H9 (cell line): ENCODE measurements at regions not wholly inside any gene's neighbourhood (a gene's known extent, or its start where the extent isn't known, plus 50 kb on each side); places are given as distances from the start of the nearest gene placed in this dataset.
A peak's percentile ranks its signal among the peaks of the same experiment; 100 is the strongest.

Source experiments
- DNase-seq: peaks from one replicate; pipeline ENCODE4 v3.0.0-alpha.2; 2017
- H2AFZ ChIP-seq: one replicate; pipeline ENCODE4 v1.6.1; 2013; ENCODE audit warnings: mild to moderate bottlenecking, low read length, control low read depth, moderate library complexity
- H2AK5ac ChIP-seq: 2 replicates; pipeline ENCODE4 v1.6.1; 2013; ENCODE audit warnings: low read length, control low read depth, mixed read lengths; ENCODE audit not compliant: insufficient read length
- H2BK120ac ChIP-seq: one replicate; pipeline ENCODE4 v1.6.1; 2013; ENCODE audit warnings: low read depth, mild to moderate bottlenecking, low read length, control low read depth, inconsistent platforms; ENCODE audit not compliant: poor library complexity, severe bottlenecking
- H2BK12ac ChIP-seq: 2 replicates; pipeline ENCODE4 v1.6.1; 2013; ENCODE audit warnings: low read length, control low read depth, mixed read lengths, low read depth; ENCODE audit not compliant: insufficient read length
- H2BK15ac ChIP-seq: 2 replicates; pipeline ENCODE4 v1.6.1; 2013; ENCODE audit warnings: low read depth, low read length, control low read depth
- H2BK20ac ChIP-seq: one replicate; pipeline ENCODE4 v1.6.1; 2013; ENCODE audit warnings: low read depth, mild to moderate bottlenecking, low read length, control low read depth, inconsistent platforms; ENCODE audit not compliant: poor library complexity, severe bottlenecking
- H2BK5ac ChIP-seq: 2 replicates; pipeline ENCODE4 v1.6.1; 2013; ENCODE audit warnings: low read length, control low read depth, mixed read lengths; ENCODE audit not compliant: insufficient read length
- H3K14ac ChIP-seq: 2 replicates; pipeline ENCODE4 v1.6.1; 2013; ENCODE audit warnings: low read length, control low read depth; ENCODE audit not compliant: insufficient read depth
- H3K18ac ChIP-seq: 2 replicates; pipeline ENCODE4 v1.6.1; 2013; ENCODE audit warnings: low read depth, mild to moderate bottlenecking, mixed read lengths, low read length, control low read depth; ENCODE audit not compliant: insufficient read length
- H3K23ac ChIP-seq: 2 replicates; pipeline ENCODE4 v1.6.1; 2013; ENCODE audit warnings: low read length, control low read depth, mixed read lengths, low read depth; ENCODE audit not compliant: insufficient read length
- H3K23me2 ChIP-seq: 2 replicates; pipeline ENCODE4 v1.6.1; 2013; ENCODE audit warnings: low read depth, mild to moderate bottlenecking, mixed read lengths, low read length, control low read depth; ENCODE audit not compliant: insufficient read length, poor library complexity, severe bottlenecking
- H3K27ac ChIP-seq: 2 replicates; pipeline ENCODE4 v1.5.1; 2013; ENCODE audit warnings: low read length, control low read depth, mixed read lengths, low read depth; ENCODE audit not compliant: insufficient read length
- H3K27me3 ChIP-seq: 2 replicates; pipeline ENCODE4 v1.6.1; 2013; ENCODE audit warnings: low read length, control low read depth, inconsistent platforms; ENCODE audit not compliant: insufficient read depth
- H3K4ac ChIP-seq: 2 replicates; pipeline ENCODE4 v1.6.1; 2013; ENCODE audit warnings: low read depth, mild to moderate bottlenecking, control low read depth, inconsistent platforms, low read length, moderate library complexity
- H3K4me1 ChIP-seq: 2 replicates; pipeline ENCODE4 v1.6.1; 2013; ENCODE audit warnings: low read length, control low read depth, inconsistent platforms; ENCODE audit not compliant: insufficient read depth
- H3K4me2 ChIP-seq: 2 replicates; pipeline ENCODE4 v1.6.1; 2013; ENCODE audit warnings: low read length, control low read depth, mixed read lengths; ENCODE audit not compliant: insufficient read length, insufficient read depth
- H3K56ac ChIP-seq: 2 replicates; pipeline ENCODE4 v1.6.1; 2013; ENCODE audit warnings: low read depth, mild to moderate bottlenecking, mixed read lengths, low read length, control low read depth; ENCODE audit not compliant: insufficient read length
- H3K79me1 ChIP-seq: 2 replicates; pipeline ENCODE4 v1.6.1; 2013; ENCODE audit warnings: low read depth, mild to moderate bottlenecking, moderate library complexity, low read length, control low read depth, inconsistent platforms; ENCODE audit not compliant: insufficient read depth, poor library complexity, severe bottlenecking
- H3K79me2 ChIP-seq: 2 replicates; pipeline ENCODE4 v1.6.1; 2013; ENCODE audit warnings: low read length, control low read depth, inconsistent platforms; ENCODE audit not compliant: insufficient read depth
- H3K9ac ChIP-seq: 2 replicates; pipeline ENCODE4 v1.6.1; 2013; ENCODE audit warnings: low read length, control low read depth, mixed read lengths; ENCODE audit not compliant: insufficient read length; ENCODE audit errors: extremely low read depth
- H3K9me3 ChIP-seq: one replicate; pipeline ENCODE4 v1.6.1; 2013; ENCODE audit warnings: low read depth, low read length, inconsistent platforms; ENCODE audit not compliant: control insufficient read depth
- H3T11ph ChIP-seq: one replicate; pipeline ENCODE4 v1.6.1; 2013; ENCODE audit warnings: mild to moderate bottlenecking, low read length, control low read depth, inconsistent platforms
- H4K20me1 ChIP-seq: one replicate; pipeline ENCODE4 v1.6.1; 2013; ENCODE audit not compliant: control insufficient read depth, insufficient read length, insufficient read depth
- H4K5ac ChIP-seq: 2 replicates; pipeline ENCODE4 v1.6.1; 2013; ENCODE audit warnings: low read depth, mild to moderate bottlenecking, mixed read lengths, low read length, control low read depth; ENCODE audit not compliant: insufficient read length
- H4K8ac ChIP-seq: replicated peaks from 2 replicates; pipeline ENCODE4 v1.6.1; 2013; ENCODE audit warnings: low read length, control low read depth, mixed read lengths, low read depth; ENCODE audit not compliant: insufficient read length
- H4K91ac ChIP-seq: 2 replicates; pipeline ENCODE4 v1.6.1; 2013; ENCODE audit warnings: low read depth, mild to moderate bottlenecking, moderate library complexity, mixed read lengths, low read length, control low read depth; ENCODE audit not compliant: insufficient read length
- H3K27ac Mint-ChIP-seq, 3 experiments: 2 replicates in 2 of 3; 3 replicates in 1 of 3; pipeline ENCODE4 v1.8.0; 2020 to 2021; ENCODE audit warnings: mixed read lengths in 3 of 3, mild to moderate bottlenecking in 1 of 3, moderate library complexity in 1 of 3
- H3K27me3 Mint-ChIP-seq: 2 replicates; pipeline ENCODE4 v1.8.0; 2021; ENCODE audit warnings: low read depth, mild to moderate bottlenecking, moderate library complexity, mixed read lengths
- H3K36me3 Mint-ChIP-seq, 3 experiments: 2 replicates in 2 of 3; 3 replicates in 1 of 3; pipeline ENCODE4 v1.8.0; 2020 to 2021; ENCODE audit warnings: low read depth in 3 of 3, mixed read lengths in 3 of 3; ENCODE audit not compliant: insufficient read depth in 1 of 3
- H3K4me1 Mint-ChIP-seq, 2 experiments: 2 replicates each; pipeline ENCODE4 v1.8.0; 2020; ENCODE audit warnings: mixed read lengths in 2 of 2
- H3K4me3 Mint-ChIP-seq, 2 experiments: 2 replicates in 1 of 2; 3 replicates in 1 of 2; pipeline ENCODE4 v1.8.0; 2020 to 2021; ENCODE audit warnings: mild to moderate bottlenecking in 2 of 2, mixed read lengths in 2 of 2, moderate library complexity in 1 of 2
- H3K9me3 Mint-ChIP-seq, 2 experiments: 2 replicates in 1 of 2; 3 replicates in 1 of 2; pipeline ENCODE4 v1.8.0; 2020; ENCODE audit warnings: mild to moderate bottlenecking in 2 of 2, mixed read lengths in 2 of 2, moderate library complexity in 1 of 2
- CTCF ChIP-seq: fragments of 200-600 bp; sonication (generic); conservative IDR thresholded peaks from 3 replicates; pipeline ENCODE4 v1.8.0; 2021; ENCODE audit warnings: antibody characterized with exemption, mild to moderate bottlenecking
- WGBS: extraction: QIAGEN DNeasy Blood & Tissue Kit; methylation state at CpG from one replicate; pipeline ENCODE4 v1.1.7; 2013; ENCODE audit warnings: missing lambda C conversion rate, low lambda C conversion rate, mixed read lengths; ENCODE audit not compliant: insufficient read length; ENCODE audit errors: extremely low coverage; 5-methylcytosine and 5-hydroxymethylcytosine counted together

DNA sequence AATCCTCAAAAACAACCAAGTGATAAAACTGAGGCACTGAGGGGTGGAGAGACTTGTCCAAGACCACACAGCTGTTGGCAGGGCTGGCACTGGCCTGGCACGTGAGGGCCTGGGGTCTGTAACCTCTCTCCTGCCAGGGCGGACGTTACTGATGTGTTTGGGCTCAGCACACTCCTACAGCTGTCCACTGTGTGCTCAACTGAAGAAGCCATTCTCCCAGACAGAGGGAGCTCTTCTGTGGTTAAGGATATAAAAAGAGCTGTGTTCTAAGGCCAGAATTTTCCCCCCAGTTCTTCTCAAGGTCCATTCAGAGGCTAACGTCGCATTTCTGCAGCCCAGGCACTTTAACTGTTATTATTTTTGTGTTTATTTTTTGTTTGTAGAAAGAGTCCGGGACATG, 429.0 kb upstream of the ATP11B start:
- Histone ChIP-seq H3K18ac (no peak overlapping the region), H2BK5ac (no peak overlapping the region), H3K9me3 (no peaks in the 10 kb centered on the region), H3K9ac (no peak overlapping the region), H2AK5ac (no peak overlapping the region), H3K4me2 (no peak overlapping the region), H2BK120ac (no peak overlapping the region), H2AFZ (no peak overlapping the region), H4K5ac (no peak overlapping the region), H3K23me2 (no peaks in the 10 kb centered on the region), H4K91ac (no peak overlapping the region), H4K8ac (no peak overlapping the region), H2BK20ac (no peak overlapping the region), H3K23ac (no peak overlapping the region), H3K4ac (no peak overlapping the region), H2BK15ac (no peak overlapping the region), H3K4me1 (no peaks in the 10 kb centered on the region; the same call in 1 of the 2 replicates), H3K79me1 (no peaks in the 10 kb centered on the region), H3K56ac (no peak overlapping the region), H3K27me3 (no peaks in the 10 kb centered on the region), H3K14ac (no peak overlapping the region), H3T11ph (no peak overlapping the region), H4K20me1 (no peaks in the 10 kb centered on the region), H2BK12ac (no peak overlapping the region), H3K79me2 (no peaks in the 10 kb centered on the region), H3K27ac (no peak overlapping the region)
- Mint-ChIP-seq H3K27ac (no peak overlapping the region), H3K36me3 (no peaks in the 10 kb centered on the region), H3K27me3 (no peaks in the 10 kb centered on the region), H3K9me3 (no peaks in the 10 kb centered on the region), H3K4me1 (peaks cover 0 to 4% of the 10 kb centered on the region in 2 experiments; a peak in 2 of 4 replicates), H3K4me3 (no peak overlapping the region)
- no peak for DNase-seq
- TF ChIP-seq CTCF: peak; percentile 31; the same call in 1 of the 3 replicates
- WGBS: no CpG with 5 or more reads among the region's 6 CpGs
